OCI-LY7 (cell line): ENCODE measurements at regions not wholly inside any gene's neighbourhood (a gene's known extent, or its start where the extent isn't known, plus 50 kb on each side); places are given as distances from the start of the nearest gene placed in this dataset.

Experiments
- BruUV-seq: library from RNA; stranded (reverse); fragments of 400-500 nt; replicated peaks from 2 replicates; lab custom pipeline; 2021; lab: Mats Ljungman, UMichigan
- CTCF ChIA-PET: fragments of 300-600 bp; sonication (Branson Sonifier 250); formaldehyde crosslinking; loops from one replicate; lab custom pipeline; 2022; ENCODE audit warnings: antibody characterized with exemption; ENCODE audit not compliant: unreplicated experiment; lab: Charles Lee
- POLR2A ChIA-PET: fragments of 300-600 bp; sonication (Branson Sonifier 250); formaldehyde crosslinking; loops from one replicate; lab custom pipeline; 2022; ENCODE audit warnings: antibody characterized with exemption; lab: Charles Lee
- DNase-seq: peaks from one replicate; pipeline ENCODE4 v3.0.0-alpha.2; 2015; ENCODE audit warnings: low spot score
- H2AFZ ChIP-seq: fragments of 200-600 bp; sonication (generic), shearing (Covaris generic); 2 replicates; pipeline ENCODE4 v1.6.1; 2014; ENCODE audit warnings: mild to moderate bottlenecking, antibody characterized with exemption, low read length, moderate library complexity
- H3K27ac ChIP-seq: fragments of 200-600 bp; sonication (generic); 2 replicates; pipeline ENCODE4 v1.5.1; 2014; ENCODE audit warnings: mixed run types, low read depth, mild to moderate bottlenecking, moderate library complexity, low read length, inconsistent platforms; ENCODE audit not compliant: poor library complexity, severe bottlenecking
- H3K36me3 ChIP-seq: fragments of 200-600 bp; sonication (generic); 2 replicates; pipeline ENCODE4 v1.6.1; 2014; ENCODE audit warnings: mild to moderate bottlenecking, antibody characterized with exemption, low read length, moderate library complexity, mixed read lengths; ENCODE audit not compliant: insufficient read depth
- H3K4me1 ChIP-seq: fragments of 200-600 bp; sonication (generic); 2 replicates; pipeline ENCODE4 v1.5.1; 2014; ENCODE audit warnings: mild to moderate bottlenecking, low read length; ENCODE audit not compliant: insufficient read depth, poor library complexity, severe bottlenecking
- H3K4me2 ChIP-seq: fragments of 200-600 bp; sonication (generic); 2 replicates; pipeline ENCODE4 v1.6.1; 2014; ENCODE audit warnings: mild to moderate bottlenecking, low read length
- H3K4me3 ChIP-seq: fragments of 200-600 bp; sonication (generic); 2 replicates; pipeline ENCODE4 v1.5.1; 2014; ENCODE audit warnings: mild to moderate bottlenecking, low read depth, low read length; ENCODE audit not compliant: poor library complexity, severe bottlenecking
- H3K79me2 ChIP-seq: fragments of 200-600 bp; sonication (generic); 2 replicates; pipeline ENCODE4 v1.6.1; 2016; ENCODE audit warnings: low read depth, mild to moderate bottlenecking, low read length, moderate library complexity, mixed read lengths; ENCODE audit not compliant: insufficient read depth
- H3K9me2 ChIP-seq: fragments of 200-600 bp; sonication (generic); 2 replicates; pipeline ENCODE4 v1.6.1; 2016; ENCODE audit warnings: mild to moderate bottlenecking, low read length, mixed read lengths; ENCODE audit not compliant: insufficient read depth
- H3K9me3 ChIP-seq: fragments of 200-600 bp; sonication (generic); 2 replicates; pipeline ENCODE4 v1.6.1; 2014; ENCODE audit warnings: mild to moderate bottlenecking, mixed run types, low read length, mixed read lengths
- H4K20me1 ChIP-seq: fragments of 200-600 bp; sonication (generic); 2 replicates; pipeline ENCODE4 v1.6.1; 2014; ENCODE audit warnings: mild to moderate bottlenecking, antibody characterized with exemption, low read length, moderate library complexity, mixed read lengths; ENCODE audit not compliant: insufficient read depth
- EZH2phosphoT487 ChIP-seq: fragments of 200-600 bp; sonication (generic); IDR thresholded peaks from 2 replicates; pipeline ENCODE4 v1.6.1; 2018; ENCODE audit warnings: low read depth, borderline replicate concordance, mild to moderate bottlenecking, mixed run types, antibody characterized with exemption, low read length, moderate library complexity, mixed read lengths
- intact Hi-C: fragments of 100-400 bp; cut with micrococcal nuclease; formaldehyde crosslinking; loops from one replicate; pipeline ENCODE4 v1.10.0; 2022; ENCODE audit not compliant: unreplicated experiment
- TF ChIP-seq, protein P1 (sequence below): fragments of 200-600 bp; sonication (generic); conservative IDR thresholded peaks from 2 replicates; pipeline ENCODE4 v1.5.1; 2014; ENCODE audit warnings: mild to moderate bottlenecking, antibody characterized with exemption, low read length, moderate library complexity, mixed read lengths

DNA sequence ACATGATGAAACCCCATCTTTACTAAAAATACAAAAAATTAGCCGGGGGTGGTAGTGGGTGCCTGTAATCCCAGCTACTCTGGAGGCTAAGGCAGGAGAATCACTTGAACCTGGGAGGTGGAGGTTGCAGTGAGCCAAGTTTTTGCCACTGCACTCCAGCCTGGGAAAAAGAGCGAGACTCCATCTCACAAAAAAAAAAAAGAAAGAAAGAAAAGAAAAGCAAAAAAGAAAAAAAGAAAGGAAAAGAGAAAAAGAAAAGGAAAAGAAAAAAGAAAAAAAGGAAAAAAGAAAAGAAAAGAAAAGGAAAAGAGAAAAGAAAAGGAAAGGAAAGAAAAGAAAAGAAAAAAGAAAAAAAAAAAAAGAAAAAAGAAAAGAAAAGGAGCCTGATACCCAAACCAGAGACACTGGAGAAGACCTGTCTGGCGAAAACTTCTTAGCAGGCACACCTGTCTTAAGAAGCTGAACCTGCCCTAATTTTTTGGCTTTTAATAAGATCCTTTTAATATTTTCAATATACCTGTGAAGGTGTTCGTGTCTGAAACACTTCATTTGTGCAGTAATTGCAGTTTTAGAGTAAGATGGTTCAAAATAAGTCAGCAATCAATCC is 164.7 kb upstream of the IRX2 start:
- no peak for DNase-seq
- Histone ChIP-seq H3K4me3 (no peak overlapping the region), H3K79me2 (no peaks in the 10 kb centered on the region), H2AFZ (no peak overlapping the region), H3K27ac (no peak overlapping the region), H3K9me2 (no peaks in the 10 kb centered on the region), H3K4me1 (no peaks in the 10 kb centered on the region), H4K20me1 (no peaks in the 10 kb centered on the region), H3K36me3 (no peaks in the 10 kb centered on the region), H3K4me2 (no peak overlapping the region), H3K9me3 (no peaks in the 10 kb centered on the region)
- POLR2A ChIA-PET = no interaction called here
- BruUV-seq = no TSS peak
- CTCF ChIA-PET = no interaction called here
- TF ChIP-seq, protein P1, sequence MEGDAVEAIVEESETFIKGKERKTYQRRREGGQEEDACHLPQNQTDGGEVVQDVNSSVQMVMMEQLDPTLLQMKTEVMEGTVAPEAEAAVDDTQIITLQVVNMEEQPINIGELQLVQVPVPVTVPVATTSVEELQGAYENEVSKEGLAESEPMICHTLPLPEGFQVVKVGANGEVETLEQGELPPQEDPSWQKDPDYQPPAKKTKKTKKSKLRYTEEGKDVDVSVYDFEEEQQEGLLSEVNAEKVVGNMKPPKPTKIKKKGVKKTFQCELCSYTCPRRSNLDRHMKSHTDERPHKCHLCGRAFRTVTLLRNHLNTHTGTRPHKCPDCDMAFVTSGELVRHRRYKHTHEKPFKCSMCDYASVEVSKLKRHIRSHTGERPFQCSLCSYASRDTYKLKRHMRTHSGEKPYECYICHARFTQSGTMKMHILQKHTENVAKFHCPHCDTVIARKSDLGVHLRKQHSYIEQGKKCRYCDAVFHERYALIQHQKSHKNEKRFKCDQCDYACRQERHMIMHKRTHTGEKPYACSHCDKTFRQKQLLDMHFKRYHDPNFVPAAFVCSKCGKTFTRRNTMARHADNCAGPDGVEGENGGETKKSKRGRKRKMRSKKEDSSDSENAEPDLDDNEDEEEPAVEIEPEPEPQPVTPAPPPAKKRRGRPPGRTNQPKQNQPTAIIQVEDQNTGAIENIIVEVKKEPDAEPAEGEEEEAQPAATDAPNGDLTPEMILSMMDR = no peak
- TF ChIP-seq EZH2phosphoT487 = no peak
- intact Hi-C loops = no loop called here

DNA sequence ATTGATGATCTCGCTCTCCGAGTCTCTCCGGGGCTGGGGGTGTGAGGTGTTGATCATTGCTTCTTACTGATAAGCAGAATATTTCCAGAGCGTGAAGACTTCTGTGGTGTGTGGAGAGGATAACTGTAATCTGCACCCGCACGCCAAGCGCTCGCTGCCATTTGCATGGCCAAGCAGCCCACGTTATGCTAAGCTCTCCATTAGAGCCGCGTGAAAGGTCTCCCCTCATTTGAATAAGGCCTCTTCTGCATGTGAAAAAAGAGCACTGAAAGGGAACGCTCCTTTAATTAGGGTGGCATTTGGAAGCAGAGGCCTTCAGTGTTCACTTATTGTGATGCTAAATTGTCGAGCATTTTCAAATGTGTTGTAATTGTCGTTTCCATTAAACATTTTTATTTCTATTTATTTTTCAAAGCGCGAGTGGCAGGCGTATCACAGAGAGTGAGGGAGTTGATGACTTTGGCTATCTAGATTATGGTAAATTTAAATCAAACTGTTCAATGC is 163.6 kb upstream of the IRX2 start:
- Histone ChIP-seq H3K4me1 (no peaks in the 10 kb centered on the region), H3K9me3 (no peaks in the 10 kb centered on the region), H3K9me2 (no peaks in the 10 kb centered on the region), H3K27ac (no peak overlapping the region), H3K36me3 (no peaks in the 10 kb centered on the region), H3K79me2 (no peaks in the 10 kb centered on the region), H3K4me2 (no peak overlapping the region), H4K20me1 (no peaks in the 10 kb centered on the region), H3K4me3 (no peak overlapping the region), H2AFZ (no peak overlapping the region)
- ChIA-PET POLR2A (no interaction called here), CTCF (interaction anchor here (0.6 kb wide), 1 partner anchor 629 kb away, joined by 3 read pairs; no protein-coding TSS in a partner anchor)
- intact Hi-C loops = no loop called here
- TF ChIP-seq, protein P1 = no peak
- no peak for TF ChIP-seq EZH2phosphoT487
- DNase-seq = no peak
- no TSS peak for BruUV-seq

DNA sequence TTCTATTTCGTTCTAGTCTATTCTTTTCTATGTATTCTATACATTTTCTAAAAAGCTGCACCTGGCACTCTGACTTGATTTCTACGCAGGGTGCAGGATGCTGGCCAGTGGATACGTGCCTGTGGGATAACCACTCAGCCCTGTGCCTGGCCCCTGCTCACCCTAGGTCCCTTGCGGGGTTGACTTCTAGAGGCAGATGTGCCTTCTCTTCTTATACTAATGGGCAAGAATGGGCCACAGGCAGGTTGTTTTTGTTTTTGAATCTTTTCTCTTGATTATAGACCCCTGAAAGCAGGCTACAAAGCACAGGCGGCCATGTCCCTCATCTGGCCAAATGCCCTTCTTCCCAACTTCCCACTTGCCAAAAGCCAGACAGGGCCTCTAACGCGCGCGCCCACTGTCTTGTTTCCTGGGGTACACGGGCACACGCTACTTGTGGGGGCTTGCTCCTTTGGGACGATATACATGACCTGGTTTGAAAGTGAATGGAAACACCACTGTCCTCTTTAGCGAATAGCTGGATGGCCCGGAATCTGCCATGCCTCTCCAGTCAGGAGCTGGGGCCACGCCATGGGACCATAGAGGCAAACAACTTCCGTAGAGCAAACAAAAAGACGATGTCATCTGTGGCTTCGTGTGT is 162.7 kb upstream of the IRX2 start:
- Histone ChIP-seq H3K9me2 (no peaks in the 10 kb centered on the region), H3K4me3 (no peak overlapping the region), H4K20me1 (no peaks in the 10 kb centered on the region), H3K36me3 (no peaks in the 10 kb centered on the region), H3K4me2 (no peak overlapping the region), H3K27ac (no peak overlapping the region), H3K9me3 (no peaks in the 10 kb centered on the region), H3K79me2 (no peaks in the 10 kb centered on the region), H2AFZ (no peak overlapping the region), H3K4me1 (no peaks in the 10 kb centered on the region)
- ChIA-PET POLR2A (no interaction called here), CTCF (interaction anchor here (0.5 kb wide), 1 partner anchor 50 kb away, joined by 3 read pairs; no protein-coding TSS in a partner anchor)
- TF ChIP-seq, protein P1 = no peak
- no peak for TF ChIP-seq EZH2phosphoT487
- no peak for DNase-seq
- no TSS peak for BruUV-seq
- intact Hi-C loops = no loop called here
